ENCODE measurements at regions not wholly inside any gene's neighbourhood (a gene's known extent, or its start where the extent isn't known, plus 50 kb on each side); places are given as distances from the start of the nearest gene placed in this dataset.

GRCh38 chr18:75624869-75625268 is 197.4 kb upstream of the SMIM21 start:
- Histone ChIP-seq H3K27ac (no peak overlapping the region), H4K20me1 (ENCODE audit: insufficient read depth) (no peaks in the 10 kb centered on the region), H3K4me1 (replicated peaks; ENCODE audit: insufficient read depth) (no peaks in the 10 kb centered on the region), H3K27me3 (ENCODE audit: insufficient read depth, low read depth) (peaks cover 40% of the 10 kb centered on the region), H3F3A (ENCODE audit: insufficient read depth, low read depth) (no peaks in the 10 kb centered on the region), H3K4me2 (no peak overlapping the region), H3K36me3 (ENCODE audit: low read depth) (no peaks in the 10 kb centered on the region), H3K9me2 (ENCODE audit: insufficient read depth) (no peaks in the 10 kb centered on the region), H3K9me3 (ENCODE audit: insufficient read depth, low read depth) (no peaks in the 10 kb centered on the region), H3K79me2 (ENCODE audit: low read depth) (no peaks in the 10 kb centered on the region), H2AFZ (no peak overlapping the region), H3K4me3 (no peak overlapping the region)
- BruUV-seq (replicated peaks) = no TSS peak
- ChIA-PET CTCF (no interaction called here), POLR2A (ENCODE audit: unreplicated experiment) (no interaction called here)
- TF ChIP-seq EZH2 (IDR thresholded peaks at IDR 0.05; ENCODE audit: low read depth) = no peak
- TF ChIP-seq, protein P1, sequence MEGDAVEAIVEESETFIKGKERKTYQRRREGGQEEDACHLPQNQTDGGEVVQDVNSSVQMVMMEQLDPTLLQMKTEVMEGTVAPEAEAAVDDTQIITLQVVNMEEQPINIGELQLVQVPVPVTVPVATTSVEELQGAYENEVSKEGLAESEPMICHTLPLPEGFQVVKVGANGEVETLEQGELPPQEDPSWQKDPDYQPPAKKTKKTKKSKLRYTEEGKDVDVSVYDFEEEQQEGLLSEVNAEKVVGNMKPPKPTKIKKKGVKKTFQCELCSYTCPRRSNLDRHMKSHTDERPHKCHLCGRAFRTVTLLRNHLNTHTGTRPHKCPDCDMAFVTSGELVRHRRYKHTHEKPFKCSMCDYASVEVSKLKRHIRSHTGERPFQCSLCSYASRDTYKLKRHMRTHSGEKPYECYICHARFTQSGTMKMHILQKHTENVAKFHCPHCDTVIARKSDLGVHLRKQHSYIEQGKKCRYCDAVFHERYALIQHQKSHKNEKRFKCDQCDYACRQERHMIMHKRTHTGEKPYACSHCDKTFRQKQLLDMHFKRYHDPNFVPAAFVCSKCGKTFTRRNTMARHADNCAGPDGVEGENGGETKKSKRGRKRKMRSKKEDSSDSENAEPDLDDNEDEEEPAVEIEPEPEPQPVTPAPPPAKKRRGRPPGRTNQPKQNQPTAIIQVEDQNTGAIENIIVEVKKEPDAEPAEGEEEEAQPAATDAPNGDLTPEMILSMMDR (conservative IDR thresholded peaks at IDR 0.05) = no peak
- intact Hi-C loops (cut with micrococcal nuclease; ENCODE audit: unreplicated experiment) = no loop called here
- DNase-seq = peak in 1 of 2 experiments; percentile 34

DNA sequence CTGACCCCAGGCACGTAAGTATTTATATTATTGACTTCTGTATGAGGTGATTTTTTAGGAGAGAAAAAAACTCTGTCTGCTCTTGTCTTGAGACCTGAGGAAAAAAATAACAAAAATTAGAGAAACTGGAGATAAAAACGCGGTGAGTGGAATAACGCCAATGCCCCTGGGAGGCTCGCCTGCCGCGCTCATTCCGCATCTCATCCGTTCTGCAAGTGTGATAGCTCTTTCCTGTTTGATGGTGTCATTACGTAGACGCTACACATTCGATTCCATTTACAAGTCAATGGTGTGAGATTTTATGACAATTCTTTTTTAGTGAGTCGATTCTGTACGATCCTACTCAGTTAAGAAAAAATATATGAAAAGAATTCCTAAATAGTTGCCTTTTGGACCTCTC is 194.3 kb upstream of the SMIM21 start:
- Histone ChIP-seq H2AFZ (no peak overlapping the region), H3K27me3 (ENCODE audit: insufficient read depth, low read depth) (peaks cover 56% of the 10 kb centered on the region), H3K79me2 (ENCODE audit: low read depth) (no peaks in the 10 kb centered on the region), H3K27ac (no peak overlapping the region), H3K9me2 (ENCODE audit: insufficient read depth) (no peaks in the 10 kb centered on the region), H4K20me1 (ENCODE audit: insufficient read depth) (no peaks in the 10 kb centered on the region), H3K4me1 (replicated peaks; ENCODE audit: insufficient read depth) (no peaks in the 10 kb centered on the region), H3K36me3 (ENCODE audit: low read depth) (no peaks in the 10 kb centered on the region), H3K9me3 (ENCODE audit: insufficient read depth, low read depth) (no peaks in the 10 kb centered on the region), H3K4me3 (no peak overlapping the region), H3F3A (ENCODE audit: insufficient read depth, low read depth) (no peaks in the 10 kb centered on the region), H3K4me2 (no peak overlapping the region)
- TF ChIP-seq, protein P1 (conservative IDR thresholded peaks at IDR 0.05) = no peak
- no peak for TF ChIP-seq EZH2 (IDR thresholded peaks at IDR 0.05; ENCODE audit: low read depth)
- CTCF ChIA-PET = no interaction called here
- DNase-seq = no peak
- POLR2A ChIA-PET (ENCODE audit: unreplicated experiment) = no interaction called here
- BruUV-seq (replicated peaks) = no TSS peak
- intact Hi-C loops (cut with micrococcal nuclease; ENCODE audit: unreplicated experiment) = no loop called here

DNA sequence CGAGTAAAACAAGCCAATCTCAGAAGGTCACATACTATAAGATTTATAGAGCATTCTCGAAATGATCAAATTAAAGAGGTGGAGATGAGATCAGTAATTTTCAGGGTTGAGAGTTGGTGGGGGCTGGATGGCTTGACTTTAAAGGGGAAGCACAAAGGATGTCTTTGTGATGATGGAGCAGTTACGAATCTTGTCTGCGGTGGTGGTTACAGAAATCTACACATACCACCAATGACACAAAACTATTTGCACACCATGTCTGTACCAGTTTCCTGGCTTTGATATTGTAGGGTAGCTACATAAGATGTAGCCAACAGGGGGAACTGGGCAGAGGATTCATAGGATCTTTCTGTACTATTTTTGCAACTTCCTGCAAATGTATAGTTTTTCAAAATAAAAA is 190.6 kb upstream of the SMIM21 start:
- no TSS peak for BruUV-seq (replicated peaks)
- H3K9me3 ChIP-seq (ENCODE audit: insufficient read depth, low read depth) = no peaks in the 10 kb centered on the region
- no peak overlapping the region for H3K4me2 ChIP-seq
- H3K27ac ChIP-seq = no peak overlapping the region
- no peak for DNase-seq
- no peaks in the 10 kb centered on the region for H3K36me3 ChIP-seq (ENCODE audit: low read depth)
- H3K4me3 ChIP-seq = no peak overlapping the region
- H3F3A ChIP-seq (ENCODE audit: insufficient read depth, low read depth) = no peaks in the 10 kb centered on the region
- H3K27me3 ChIP-seq (ENCODE audit: insufficient read depth, low read depth) = peaks cover 46% of the 10 kb centered on the region
- no peaks in the 10 kb centered on the region for H3K79me2 ChIP-seq (ENCODE audit: low read depth)
- intact Hi-C loops (cut with micrococcal nuclease; ENCODE audit: unreplicated experiment) = no loop called here
- H2AFZ ChIP-seq = no peak overlapping the region
- POLR2A ChIA-PET (ENCODE audit: unreplicated experiment) = no interaction called here
- no peaks in the 10 kb centered on the region for H3K4me1 ChIP-seq (replicated peaks; ENCODE audit: insufficient read depth)
- H3K9me2 ChIP-seq (ENCODE audit: insufficient read depth) = no peaks in the 10 kb centered on the region
- TF ChIP-seq EZH2 (IDR thresholded peaks at IDR 0.05; ENCODE audit: low read depth) = no peak
- TF ChIP-seq, protein P1 (conservative IDR thresholded peaks at IDR 0.05) = no peak
- H4K20me1 ChIP-seq (ENCODE audit: insufficient read depth) = no peaks in the 10 kb centered on the region
- CTCF ChIA-PET = no interaction called here
